Naive thymus-derived CD4-positive, alpha-beta T cell (primary cell): ENCODE measurements at regions not wholly inside any gene's neighbourhood (a gene's known extent, or its start where the extent isn't known, plus 50 kb on each side); places are given as distances from the start of the nearest gene placed in this dataset.
"Not testable (repeated sequence)": the region's sequence is repeated elsewhere in the genome, so short reads cannot be mapped to it uniquely, and the experiment has no call there.

Source experiments
- ATAC-seq: fragments of 150-1000 bp; cut with Tn5 transposase; 2 replicates; pipeline ENCODE4 v1.10.0; 2021; ENCODE audit warnings: mild to moderate bottlenecking, moderate library complexity
- CTCF ChIA-PET: fragments of 350-600 bp; sonication (Branson Sonifier 250); formaldehyde crosslinking; loops from one replicate; lab custom pipeline; 2021; ENCODE audit warnings: antibody characterized with exemption; lab: Charles Lee
- POLR2A ChIA-PET: fragments of 350-600 bp; sonication (Branson Sonifier 250); formaldehyde crosslinking; loops from one replicate; lab custom pipeline; 2021; ENCODE audit warnings: antibody characterized with exemption, inconsistent platforms; lab: Charles Lee
- DNase-seq, 9 donors: peaks; one replicate each; pipeline versions ENCODE4 v3.0.0 to v3.0.0-alpha.2; 2020 to 2022; ENCODE audit warnings: mixed read lengths in 1 of 9
- H3K27ac ChIP-seq: one replicate; pipeline ENCODE4 v1.7.0; 2013; ENCODE audit warnings: mild to moderate bottlenecking, low read depth, low read length, moderate library complexity
- H3K27me3 ChIP-seq, 2 donors: one replicate each; pipeline ENCODE4 v1.7.0; 2013; ENCODE audit warnings: low read length in 2 of 2, mild to moderate bottlenecking in 2 of 2, moderate library complexity in 2 of 2; ENCODE audit not compliant: control insufficient read depth in 2 of 2, insufficient read depth in 2 of 2
- H3K36me3 ChIP-seq, 3 experiments: 1 replicate in 2 of 3; 2 replicates in 1 of 3; pipeline ENCODE4 v1.7.0; 2013; ENCODE audit warnings: low read length in 3 of 3, mild to moderate bottlenecking in 3 of 3, moderate library complexity in 1 of 3; ENCODE audit not compliant: insufficient read depth in 3 of 3, control insufficient read depth in 2 of 3
- H3K4me1 ChIP-seq, 2 donors: one replicate each; pipeline ENCODE4 v1.7.0; 2013; ENCODE audit warnings: low read length in 2 of 2, mild to moderate bottlenecking in 2 of 2, moderate library complexity in 1 of 2; ENCODE audit not compliant: control insufficient read depth in 2 of 2, insufficient read depth in 2 of 2
- H3K4me3 ChIP-seq: 2 replicates; pipeline ENCODE4 v1.7.0; 2013; ENCODE audit warnings: mild to moderate bottlenecking, low read length
- H3K9me3 ChIP-seq, 3 experiments: 1 replicate in 2 of 3; 2 replicates in 1 of 3; pipeline ENCODE4 v1.7.0; 2013; ENCODE audit warnings: low read length in 3 of 3; ENCODE audit not compliant: control insufficient read depth in 2 of 3
- H3K27ac Mint-ChIP-seq, 9 donors: one replicate each; pipeline ENCODE4 v1.8.0; 2020 to 2022; ENCODE audit warnings: mixed read lengths in 9 of 9, mild to moderate bottlenecking in 8 of 9, moderate library complexity in 5 of 9, inconsistent platforms in 2 of 9
- H3K27me3 Mint-ChIP-seq, 5 donors: one replicate each; pipeline ENCODE4 v1.8.0; 2021 to 2022; ENCODE audit warnings: mixed read lengths in 5 of 5, mild to moderate bottlenecking in 1 of 5
- H3K36me3 Mint-ChIP-seq, 5 donors: one replicate each; pipeline ENCODE4 v1.8.0; 2020 to 2022; ENCODE audit warnings: mixed read lengths in 5 of 5, mild to moderate bottlenecking in 3 of 5, inconsistent platforms in 1 of 5
- H3K4me1 Mint-ChIP-seq, 7 donors: one replicate each; pipeline ENCODE4 v1.8.0; 2020 to 2022; ENCODE audit warnings: mixed read lengths in 7 of 7, mild to moderate bottlenecking in 3 of 7, inconsistent platforms in 1 of 7
- H3K4me3 Mint-ChIP-seq, 10 donors: one replicate each; pipeline ENCODE4 v1.8.0; 2020 to 2022; ENCODE audit warnings: mild to moderate bottlenecking in 10 of 10, mixed read lengths in 10 of 10, moderate library complexity in 6 of 10, inconsistent platforms in 2 of 10
- H3K9me3 Mint-ChIP-seq, 11 donors: one replicate each; pipeline ENCODE4 v1.8.0; 2020 to 2022; ENCODE audit warnings: mixed read lengths in 11 of 11, mild to moderate bottlenecking in 4 of 11, inconsistent platforms in 1 of 11, moderate library complexity in 1 of 11
- intact Hi-C, 2 donors: fragments of 100-400 bp; cut with micrococcal nuclease; formaldehyde crosslinking; loops; one replicate each; pipeline ENCODE4 v1.15.1; 2023

DNA sequence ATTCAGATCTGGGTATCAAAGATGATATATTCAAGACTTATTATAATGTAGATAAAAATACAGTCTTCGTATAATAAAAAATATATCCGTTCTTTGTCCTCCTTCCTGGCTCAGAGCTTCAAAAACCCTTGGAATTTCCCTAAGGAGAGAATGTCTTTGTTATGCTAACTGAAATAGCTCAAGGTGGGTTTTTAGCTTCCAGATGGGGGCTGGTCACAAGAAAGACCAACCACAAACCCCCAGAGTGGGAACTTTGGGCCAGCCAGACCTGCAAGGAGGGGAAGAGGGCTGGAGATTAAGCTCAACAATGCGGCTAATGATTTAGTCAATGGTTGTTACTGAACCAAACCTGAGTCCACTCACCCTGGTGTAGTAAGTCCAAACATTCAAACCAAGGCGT lies 196.4 kb downstream of the SDHAF3 start:
- POLR2A ChIA-PET = no interaction called here
- no peaks in the 10 kb centered on the region for H3K4me1 ChIP-seq
- Mint-ChIP-seq H3K4me3 (no peak overlapping the region), H3K27me3 (peaks cover 0 to 6% (median 0%) of the 10 kb centered on the region in 5 donors), H3K4me1 (peaks cover 0 to 2% (median 0%) of the 10 kb centered on the region in 7 donors), H3K27ac (no peak overlapping the region), H3K9me3 (peaks cover 0 to 18% (median 8%) of the 10 kb centered on the region in 11 donors), H3K36me3 (no peaks in the 10 kb centered on the region)
- H3K4me3 ChIP-seq = no peak overlapping the region
- ATAC-seq = no peak
- intact Hi-C loops = no loop called here
- H3K9me3 ChIP-seq = no peaks in the 10 kb centered on the region
- no peaks in the 10 kb centered on the region for H3K27me3 ChIP-seq
- no peak for DNase-seq
- no peak overlapping the region for H3K27ac ChIP-seq
- CTCF ChIA-PET = no interaction called here
- H3K36me3 ChIP-seq = no peaks in the 10 kb centered on the region

- Mint-ChIP-seq H3K27ac (no peak overlapping the region), H3K36me3 (no peaks in the 10 kb centered on the region), H3K4me1 (peaks cover 0 to 2% (median 0%) of the 10 kb centered on the region in 7 donors), H3K4me3 (no peak overlapping the region), H3K27me3 (peaks cover 0 to 6% (median 0%) of the 10 kb centered on the region in 5 donors), H3K9me3 (peaks cover 0 to 12% (median 3%) of the 10 kb centered on the region in 11 donors)
- CTCF ChIA-PET = no interaction called here
- Histone ChIP-seq H3K9me3 (no peaks in the 10 kb centered on the region), H3K36me3 (no peaks in the 10 kb centered on the region), H3K27me3 (no peaks in the 10 kb centered on the region), H3K27ac (no peak overlapping the region), H3K4me1 (no peaks in the 10 kb centered on the region), H3K4me3 (no peak overlapping the region)
- no peak for ATAC-seq
- DNase-seq = no peak
- intact Hi-C loops = no loop called here
- POLR2A ChIA-PET = no interaction called here
Measured at GRCh38 chr7:97317575-97317974, 200.1 kb downstream of the SDHAF3 start.

DNA sequence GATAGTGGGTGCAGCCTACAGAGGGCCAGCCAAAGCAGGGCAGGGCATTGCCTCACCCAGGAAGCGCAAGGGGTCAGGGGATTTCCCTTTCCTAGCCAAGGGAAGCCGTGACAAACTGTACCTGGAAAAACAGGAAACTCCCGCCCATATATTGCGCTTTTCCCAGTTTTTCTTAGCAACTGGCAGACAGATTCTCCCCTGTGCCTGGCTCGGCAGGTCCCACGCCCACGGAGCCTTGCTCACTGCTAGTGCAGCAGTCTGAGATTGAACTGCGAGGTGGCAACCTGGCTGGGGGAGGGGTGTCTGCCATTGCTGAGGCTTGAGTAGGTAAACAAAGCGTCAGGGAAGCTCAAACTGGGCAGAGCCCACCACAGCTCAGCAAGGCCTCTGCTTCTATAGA lies 212.4 kb downstream of the SDHAF3 start:
- CTCF ChIA-PET, POLR2A ChIA-PET: not testable (repeated sequence)

GRCh38 chr7:97337849-97338248 lies 220.4 kb downstream of the SDHAF3 start:
- CTCF ChIA-PET = no interaction called here
- Histone ChIP-seq H3K36me3 (no peaks in the 10 kb centered on the region), H3K9me3 (no peaks in the 10 kb centered on the region), H3K27me3 (no peaks in the 10 kb centered on the region), H3K27ac (no peak overlapping the region), H3K4me1 (no peaks in the 10 kb centered on the region), H3K4me3 (no peak overlapping the region)
- POLR2A ChIA-PET = no interaction called here
- Mint-ChIP-seq H3K4me1 (no peaks in the 10 kb centered on the region), H3K27me3 (no peaks in the 10 kb centered on the region), H3K36me3 (no peaks in the 10 kb centered on the region), H3K4me3 (no peak overlapping the region), H3K9me3 (peaks cover 0 to 21% (median 7%) of the 10 kb centered on the region in 11 donors), H3K27ac (no peak overlapping the region)
- no peak for ATAC-seq
- no peak for DNase-seq
- intact Hi-C loops = no loop called here

More for the DNA sequence above, 212.4 kb downstream of the SDHAF3 start:
- H3K4me3 ChIP-seq, H3K9me3 ChIP-seq, H3K4me3 Mint-ChIP-seq, H3K36me3 ChIP-seq, H3K27ac ChIP-seq, H3K36me3 Mint-ChIP-seq, intact Hi-C loops, H3K4me1 Mint-ChIP-seq, H3K4me1 ChIP-seq, H3K27ac Mint-ChIP-seq, H3K27me3 ChIP-seq, DNase-seq, ATAC-seq: not testable (repeated sequence)
- Mint-ChIP-seq H3K27me3 (peaks cover 0 to 16% (median 0%) of the 10 kb centered on the region in 5 donors), H3K9me3 (peaks cover 0 to 27% (median 9%) of the 10 kb centered on the region in 11 donors)

DNA sequence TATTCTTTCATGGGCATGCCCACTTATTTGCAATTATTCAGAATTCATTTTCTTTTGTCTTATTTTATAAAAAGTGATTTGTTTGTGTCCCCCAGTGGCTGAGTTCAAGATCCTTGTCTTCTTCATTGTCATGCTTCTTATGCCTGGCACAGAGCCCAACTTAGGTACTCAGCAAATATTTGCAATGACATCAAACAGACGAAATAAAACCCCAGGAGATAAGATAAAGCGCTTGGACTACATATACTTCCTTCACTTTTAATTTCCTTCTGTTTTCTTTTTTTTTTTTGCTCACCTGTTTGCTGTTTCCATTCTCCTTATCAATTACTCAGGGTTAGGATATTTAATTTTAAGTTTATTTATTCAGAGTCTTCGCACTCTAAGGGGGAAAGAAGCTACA lies 225.0 kb downstream of the SDHAF3 start:
- Mint-ChIP-seq H3K27ac (no peak overlapping the region), H3K36me3 (no peaks in the 10 kb centered on the region), H3K27me3 (no peaks in the 10 kb centered on the region)

GRCh38 chr7:97346349-97346748 lies 228.9 kb downstream of the SDHAF3 start:
- Histone ChIP-seq H3K36me3 (no peaks in the 10 kb centered on the region), H3K4me1 (no peaks in the 10 kb centered on the region), H3K27ac (no peak overlapping the region), H3K9me3 (peaks cover 0 to 6% (median 0%) of the 10 kb centered on the region in 3 experiments), H3K4me3 (no peak overlapping the region), H3K27me3 (no peaks in the 10 kb centered on the region)
- Mint-ChIP-seq H3K4me1 (no peaks in the 10 kb centered on the region), H3K27ac (no peak overlapping the region), H3K4me3 (no peak overlapping the region), H3K36me3 (no peaks in the 10 kb centered on the region), H3K9me3 (peaks cover 0 to 22% (median 7%) of the 10 kb centered on the region in 11 donors), H3K27me3 (peaks cover 0 to 8% (median 0%) of the 10 kb centered on the region in 5 donors)
- no peak for ATAC-seq
- POLR2A ChIA-PET = no interaction called here
- CTCF ChIA-PET = no interaction called here
- no peak for DNase-seq
- intact Hi-C loops = no loop called here

More for the DNA sequence above, 225.0 kb downstream of the SDHAF3 start:
- no peak overlapping the region for H3K27ac ChIP-seq
- ChIA-PET CTCF (no interaction called here), POLR2A (no interaction called here)
- ATAC-seq (no peak), DNase-seq (no peak)
- H3K36me3 ChIP-seq = no peaks in the 10 kb centered on the region
- Mint-ChIP-seq H3K4me1 (no peaks in the 10 kb centered on the region), H3K4me3 (no peak overlapping the region), H3K9me3 (peaks cover 0 to 9% (median 3%) of the 10 kb centered on the region in 11 donors)
- H3K4me3 ChIP-seq = no peak overlapping the region
- H3K4me1 ChIP-seq = no peaks in the 10 kb centered on the region
- no peaks in the 10 kb centered on the region for H3K9me3 ChIP-seq
- intact Hi-C loops = no loop called here
- H3K27me3 ChIP-seq = no peaks in the 10 kb centered on the region

- Histone ChIP-seq H3K27ac (no peak overlapping the region), H3K9me3 (peaks cover 0 to 10% (median 0%) of the 10 kb centered on the region in 3 experiments), H3K36me3 (no peaks in the 10 kb centered on the region), H3K4me1 (no peaks in the 10 kb centered on the region), H3K4me3 (no peak overlapping the region), H3K27me3 (no peaks in the 10 kb centered on the region)
- no peak for ATAC-seq
- ChIA-PET POLR2A (no interaction called here), CTCF (no interaction called here)
- H3K27ac Mint-ChIP-seq = no peak overlapping the region
- no peaks in the 10 kb centered on the region for H3K36me3 Mint-ChIP-seq
- peaks cover 0 to 36% (median 9%) of the 10 kb centered on the region in 11 donors for H3K9me3 Mint-ChIP-seq
- H3K27me3 Mint-ChIP-seq = peaks cover 0 to 8% (median 0%) of the 10 kb centered on the region in 5 donors
- H3K4me1 Mint-ChIP-seq = no peaks in the 10 kb centered on the region
- intact Hi-C loops = no loop called here
- no peak for DNase-seq
- H3K4me3 Mint-ChIP-seq = no peak overlapping the region
Measured at GRCh38 chr7:97351488-97351887, 234.0 kb downstream of the SDHAF3 start.
